AG08395 (cell line): ENCODE measurements at regions not wholly inside any gene's neighbourhood (a gene's known extent, or its start where the extent isn't known, plus 50 kb on each side); places are given as distances from the start of the nearest gene placed in this dataset.
"Not testable (repeated sequence)": the region's sequence is repeated elsewhere in the genome, so short reads cannot be mapped to it uniquely, and the experiment has no call there.

Experiments used
- DNase-seq: peaks from one replicate; pipeline ENCODE4 v3.0.0; 2012; ENCODE audit warnings: mixed read lengths, low spot score

DNA sequence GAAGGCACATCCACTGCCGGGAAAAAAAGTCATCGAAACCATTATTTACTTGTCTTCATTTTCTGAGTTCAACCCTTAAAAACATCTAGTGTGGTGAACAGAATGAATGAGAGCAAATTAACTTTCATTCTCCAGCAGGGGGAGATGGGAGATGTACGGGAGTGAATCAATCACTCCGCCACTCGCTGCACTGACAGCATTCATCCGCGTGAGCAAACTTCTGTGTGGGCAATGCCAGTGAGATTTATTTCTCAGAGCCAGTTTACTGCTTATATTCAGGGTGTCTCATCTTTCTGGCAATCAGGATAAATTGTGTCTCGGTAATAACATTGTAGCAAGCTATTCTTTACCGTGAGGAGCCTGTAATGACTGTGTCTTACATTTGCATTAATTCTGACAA, 463.6 kb upstream of the MIS18BP1 start:
- no peak for DNase-seq

DNA sequence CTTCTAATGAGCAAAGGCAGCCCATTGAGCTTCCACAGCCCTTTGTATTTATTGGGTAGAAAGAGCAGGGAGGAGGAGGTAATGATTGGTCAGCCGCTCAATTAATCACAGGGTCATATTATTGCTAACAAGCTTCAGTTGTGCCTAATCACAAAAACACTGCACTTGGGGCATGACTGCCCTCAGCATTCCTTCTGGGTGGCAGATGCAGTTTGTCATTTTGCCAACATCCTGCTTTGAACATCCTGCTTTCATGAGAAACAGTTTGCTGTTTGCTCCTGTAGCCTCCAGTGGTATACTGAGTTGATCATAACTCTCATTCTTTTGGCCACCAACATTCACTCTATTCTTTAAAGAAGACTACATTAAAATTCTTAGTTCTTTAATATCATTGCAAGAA, 462.9 kb upstream of the MIS18BP1 start:
- no peak for DNase-seq

DNA sequence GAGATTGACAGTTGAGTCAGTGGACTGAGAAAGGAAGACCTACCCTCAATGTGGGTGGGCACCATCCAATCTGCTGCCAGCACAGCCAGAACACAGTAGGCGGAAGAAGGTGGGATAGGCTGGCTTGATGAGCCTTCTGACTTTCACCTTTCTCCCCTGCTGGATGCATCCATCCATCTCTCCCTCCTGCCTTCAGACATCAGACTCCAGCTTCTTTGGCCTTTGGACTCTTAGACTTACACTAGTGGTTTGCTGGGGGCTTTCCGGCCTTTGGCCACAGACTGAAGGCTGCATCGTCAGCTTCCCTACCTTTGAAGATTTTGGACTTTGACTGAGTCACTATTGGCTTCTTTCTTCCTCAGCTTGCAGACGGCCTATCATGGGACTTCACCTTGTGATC, 456.5 kb upstream of the MIS18BP1 start:
- no peak for DNase-seq

DNA sequence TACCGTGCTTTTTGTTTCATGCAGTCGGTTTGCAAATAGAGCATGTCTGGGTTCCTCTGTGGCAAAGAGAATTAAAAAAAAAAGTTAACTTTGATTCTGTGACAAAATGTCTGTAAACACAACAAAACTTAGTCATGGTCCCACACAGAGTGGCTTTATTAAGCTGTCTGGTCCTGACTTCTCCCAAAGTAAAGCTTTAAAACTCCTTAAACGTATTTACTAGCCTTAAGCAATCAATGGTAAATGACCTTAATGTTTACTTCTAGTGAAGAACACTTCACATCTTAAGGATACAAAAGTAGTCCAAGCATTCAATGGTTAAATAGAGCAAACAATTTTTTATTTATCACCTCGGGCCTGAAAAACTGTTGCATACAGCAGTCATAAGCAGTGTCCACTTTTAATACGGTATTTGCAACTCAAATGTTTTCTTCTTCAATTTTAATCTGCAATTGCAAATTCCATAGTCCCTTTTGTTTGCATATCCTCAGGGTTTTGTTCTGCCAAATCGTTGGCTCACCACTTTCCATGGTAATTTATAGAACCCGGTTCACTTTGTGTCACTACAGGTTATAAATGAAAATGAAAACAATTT, 453.0 kb upstream of the MIS18BP1 start:
- DNase-seq, result no peak

DNA sequence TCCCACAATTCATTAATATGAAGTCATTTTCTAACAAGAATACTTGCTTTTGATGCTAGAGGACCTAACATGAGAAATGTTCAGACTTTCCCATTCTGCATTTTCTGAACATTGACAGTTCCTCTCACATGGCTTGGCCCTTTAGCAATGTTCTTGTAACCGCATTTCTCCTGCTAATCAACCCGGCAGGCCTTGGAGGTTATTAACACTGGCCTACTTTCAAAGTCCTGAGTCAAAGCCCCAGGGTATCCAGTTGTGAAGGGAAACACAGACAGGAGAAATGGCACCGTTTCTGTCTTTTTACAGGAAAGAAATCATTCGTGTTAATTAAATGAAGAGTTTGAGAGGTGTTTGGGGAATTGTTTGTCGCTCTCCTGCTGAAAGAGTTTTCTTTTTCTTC, 446.5 kb upstream of the MIS18BP1 start:
- DNase-seq, result no peak

DNA sequence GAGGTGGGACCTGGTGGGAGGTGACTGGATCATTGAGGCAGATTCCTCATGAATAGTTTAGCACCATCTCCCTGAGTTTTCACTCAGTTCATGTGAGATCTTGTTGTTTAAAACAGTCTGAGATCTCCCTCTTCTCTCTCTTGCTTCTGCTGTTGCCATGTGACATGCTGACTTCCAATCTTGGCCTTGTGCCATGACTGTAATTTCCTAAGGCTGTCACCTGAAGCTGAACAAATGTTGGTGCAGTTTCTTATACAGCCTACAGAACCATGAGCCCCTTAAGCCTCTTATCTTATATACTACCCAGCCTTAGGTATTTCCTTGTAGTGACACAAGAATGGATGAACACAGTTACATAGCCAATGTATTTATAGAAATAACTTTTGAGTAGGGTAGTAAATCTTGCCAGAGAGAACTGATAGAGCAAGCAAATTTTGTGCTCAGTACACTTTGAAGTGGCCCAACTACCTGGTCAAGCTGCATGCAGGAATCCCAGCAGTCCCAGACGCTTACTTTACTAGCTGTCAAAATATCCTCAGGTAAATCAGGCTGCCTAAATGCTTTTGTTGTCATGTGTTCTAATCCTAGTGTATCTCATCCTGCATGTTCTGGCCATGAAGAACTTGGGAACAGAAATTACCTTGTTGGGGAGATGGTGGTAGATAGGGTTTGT, 445.6 kb upstream of the MIS18BP1 start:
- DNase-seq, result no peak

DNA sequence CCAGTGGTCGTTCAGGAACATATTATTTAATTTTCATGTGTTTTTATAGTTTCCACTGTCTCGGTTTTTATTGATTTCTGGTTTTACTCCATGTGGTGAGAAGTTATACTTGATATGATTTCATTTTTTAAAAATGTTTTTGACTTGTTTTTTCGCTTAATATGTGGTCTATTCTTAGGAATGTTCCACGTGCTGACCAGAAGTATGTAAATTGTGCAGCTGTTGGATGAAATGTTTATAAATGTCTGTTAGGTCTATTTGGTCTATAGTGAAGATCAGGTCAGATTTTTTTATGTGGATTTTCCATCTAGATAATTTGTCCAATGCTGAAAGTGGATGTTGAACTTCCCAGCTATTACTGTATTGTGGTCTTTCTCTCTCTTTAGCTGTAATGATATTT, 433.8 kb upstream of the MIS18BP1 start:
- DNase-seq, result no peak

DNA sequence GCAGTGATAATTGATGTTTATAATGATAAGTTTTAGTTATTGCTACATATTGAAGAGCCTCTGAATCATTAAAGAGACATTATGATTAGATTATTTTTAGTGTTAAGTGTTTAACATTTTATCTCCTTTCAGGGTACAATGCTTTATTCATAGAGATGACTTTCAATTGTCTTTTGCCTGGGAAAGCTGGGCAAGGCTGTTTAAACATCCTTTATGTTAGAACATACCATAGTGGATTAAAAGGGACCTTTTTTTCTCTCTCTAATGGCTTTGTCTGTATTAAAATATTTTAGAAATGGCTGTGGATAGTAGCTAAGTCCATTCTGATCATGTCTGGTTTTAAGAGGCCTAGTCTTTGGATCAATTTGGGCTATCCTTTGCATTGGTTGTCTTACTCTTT, 427.5 kb upstream of the MIS18BP1 start:
- DNase-seq, result no peak

DNA sequence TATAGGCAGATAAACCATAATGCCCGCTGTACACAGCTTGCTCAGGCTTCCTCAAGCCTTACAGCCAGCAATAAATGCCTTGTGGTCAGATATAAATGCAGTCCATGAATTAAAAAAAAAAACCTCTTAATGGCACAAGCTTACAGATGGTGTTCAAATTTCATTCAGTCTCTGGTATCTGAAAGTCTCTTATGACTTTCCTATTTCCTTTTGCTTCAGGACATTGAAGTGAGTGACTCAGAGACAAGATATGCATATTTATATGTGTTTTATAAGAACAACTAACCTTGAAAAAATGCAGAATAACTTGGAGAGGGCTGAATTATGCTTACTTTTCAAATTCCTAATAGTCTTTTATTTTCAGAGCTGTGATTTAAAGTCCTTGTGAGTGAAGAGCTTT, 426.9 kb upstream of the MIS18BP1 start:
- DNase-seq, result no peak

DNA sequence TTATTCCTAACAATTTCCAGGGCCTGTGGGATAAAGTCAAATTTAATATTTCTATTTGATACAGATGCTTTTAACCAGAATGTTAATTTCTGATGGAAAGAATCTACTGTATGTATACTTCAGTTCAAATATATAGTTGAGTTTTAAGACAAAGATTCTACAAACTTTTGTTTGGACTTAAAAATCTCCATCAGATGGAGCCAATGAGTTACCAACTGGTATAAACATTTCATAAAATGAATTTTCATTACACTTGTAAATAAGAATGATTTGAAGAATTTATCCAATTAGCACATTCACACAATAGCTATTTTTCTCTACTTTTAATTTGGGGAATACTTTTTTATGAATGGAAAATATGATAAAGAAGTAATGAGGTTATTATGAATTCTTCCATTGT, 425.2 kb upstream of the MIS18BP1 start:
- DNase-seq, result no peak

DNA sequence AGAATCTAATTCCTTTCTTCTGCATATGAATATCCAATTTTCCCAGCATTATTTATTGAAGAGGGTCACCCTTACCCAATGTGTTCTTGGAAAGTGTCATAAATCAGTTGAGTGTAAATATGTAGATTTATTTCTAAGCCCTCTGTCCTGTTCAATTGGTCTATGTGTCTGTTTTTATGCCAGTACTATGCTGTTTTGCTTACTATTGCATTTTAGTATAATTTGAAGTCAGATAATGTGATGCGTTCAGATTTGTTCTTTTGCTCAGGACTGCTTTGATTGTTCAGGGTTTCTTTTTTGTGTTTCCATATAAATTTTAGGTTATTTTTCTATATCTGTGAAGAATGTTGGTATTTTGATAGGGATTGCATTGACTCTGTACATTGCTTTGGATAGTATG, 420.4 kb upstream of the MIS18BP1 start:
- no peak for DNase-seq

DNA sequence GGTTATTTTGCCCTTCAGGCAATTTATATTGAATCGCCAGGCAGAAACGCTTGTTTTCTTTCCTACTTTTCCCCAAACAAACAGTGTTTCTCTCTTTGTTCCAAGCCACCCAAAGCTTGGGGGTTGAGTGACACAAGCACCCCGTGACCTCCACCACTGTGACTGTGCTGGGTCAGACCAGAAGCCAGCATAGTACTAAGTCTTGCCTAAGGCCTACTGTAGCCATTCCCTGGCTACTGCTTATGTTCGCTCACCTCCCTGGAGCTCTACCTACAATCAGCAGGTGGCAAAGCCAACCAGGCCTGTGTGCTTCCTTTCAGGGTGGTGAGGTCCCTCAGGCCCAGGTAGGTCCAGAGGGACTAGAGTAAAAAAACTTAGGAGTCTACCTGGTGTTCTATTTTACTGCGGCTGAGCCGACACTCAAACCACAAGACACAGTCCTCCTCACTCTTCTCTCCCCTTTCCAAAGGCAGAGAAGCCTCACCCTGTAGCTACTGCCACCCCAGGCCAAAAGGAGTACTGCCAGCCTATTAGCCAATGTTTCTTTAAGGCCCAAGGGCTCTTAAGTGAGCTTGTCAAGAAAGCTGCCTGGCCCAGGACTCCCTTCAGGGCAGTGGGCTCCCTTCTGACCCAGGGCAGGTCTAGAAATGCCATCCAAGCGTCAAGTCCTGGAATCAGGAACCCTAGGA, 411.8 kb upstream of the MIS18BP1 start:
- DNase-seq, result no peak

DNA sequence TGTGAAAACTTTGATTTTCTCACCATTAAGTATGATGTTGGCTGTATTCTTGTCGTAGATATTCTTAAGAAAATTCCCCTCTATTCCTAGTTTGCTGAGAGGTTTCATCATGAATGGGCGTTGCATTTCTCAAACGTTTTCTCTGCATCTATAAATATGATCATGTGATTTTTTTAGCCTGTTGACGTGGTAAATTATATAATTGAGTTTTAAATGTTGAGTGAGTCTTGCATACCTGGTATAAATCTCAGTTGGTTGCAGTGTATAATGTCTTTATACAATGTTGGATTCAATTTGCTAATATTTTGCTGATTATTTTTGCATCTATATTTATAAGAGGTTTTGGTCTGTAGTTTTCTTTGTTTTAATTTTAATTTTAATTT, 405.9 kb upstream of the MIS18BP1 start:
- no peak for DNase-seq

DNA sequence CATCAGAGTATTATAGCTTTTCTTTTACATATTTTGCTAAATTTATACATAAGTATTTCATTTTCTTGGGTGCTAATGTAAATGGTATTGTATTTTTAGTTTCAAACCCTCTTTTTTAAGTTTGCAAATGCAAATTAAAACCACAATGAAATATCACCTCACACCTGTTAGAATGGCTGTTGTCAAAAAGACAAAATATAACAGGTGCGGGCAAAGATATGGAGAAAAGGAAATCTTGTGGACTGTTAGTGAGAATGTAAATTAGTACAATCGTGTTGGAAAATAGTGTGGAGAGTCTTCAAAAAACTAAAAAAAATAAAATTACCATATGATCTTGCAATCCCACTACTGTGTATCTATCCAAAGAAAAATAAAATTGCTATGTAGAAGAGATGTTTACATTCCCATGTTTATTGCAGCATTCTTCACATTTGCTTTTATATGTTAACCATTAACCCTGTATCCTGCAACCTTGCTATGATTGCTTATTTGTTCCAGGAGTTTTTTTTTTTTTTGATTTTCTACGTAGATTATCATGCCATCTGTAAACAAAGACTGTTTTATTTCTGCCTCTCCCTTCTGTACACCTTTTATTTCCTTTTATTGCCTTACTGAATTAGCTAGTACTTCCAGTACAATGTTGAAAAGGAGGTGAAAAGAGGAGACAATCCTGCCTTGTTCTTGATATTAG, 405.4 kb upstream of the MIS18BP1 start:
- DNase-seq, result no peak

DNA sequence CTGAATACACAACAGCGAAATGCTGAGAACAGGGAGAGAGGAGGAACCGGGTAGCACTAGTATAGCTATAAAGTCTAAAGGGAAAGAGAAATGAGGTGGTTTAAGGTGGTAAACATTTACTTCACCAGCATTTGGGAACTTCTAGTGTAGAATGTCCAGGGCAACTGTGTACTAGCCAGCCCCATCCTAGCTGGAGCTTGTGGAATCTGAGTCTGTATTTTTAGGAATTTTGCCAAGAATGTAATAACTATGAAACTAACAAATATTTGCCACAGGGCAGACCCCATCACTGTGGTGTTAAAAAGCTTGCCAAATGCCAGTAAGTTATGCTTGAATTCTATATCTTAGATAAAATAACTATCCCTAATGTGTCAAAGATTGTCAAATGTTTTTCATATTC, 398.9 kb upstream of the MIS18BP1 start:
- no peak for DNase-seq

DNA sequence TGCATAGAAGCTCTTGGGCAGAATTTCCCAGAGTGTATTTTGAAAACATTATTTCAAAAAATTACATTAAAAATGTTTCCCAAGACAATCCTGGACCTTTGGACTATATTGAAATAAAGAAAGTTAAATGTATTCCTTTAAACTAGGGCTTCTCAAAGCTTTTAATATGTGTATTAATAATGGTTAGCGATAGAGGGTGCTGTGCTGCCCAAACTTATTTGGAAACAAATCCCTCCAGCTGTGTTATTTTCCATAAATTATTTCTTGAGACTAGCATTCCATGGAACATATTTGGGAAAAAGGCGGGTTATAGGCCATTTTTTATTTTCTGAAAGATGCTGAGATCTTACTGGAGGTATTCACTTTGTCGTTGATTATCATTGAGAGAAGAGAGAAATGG, 397.8 kb upstream of the MIS18BP1 start:
- no peak for DNase-seq

DNA sequence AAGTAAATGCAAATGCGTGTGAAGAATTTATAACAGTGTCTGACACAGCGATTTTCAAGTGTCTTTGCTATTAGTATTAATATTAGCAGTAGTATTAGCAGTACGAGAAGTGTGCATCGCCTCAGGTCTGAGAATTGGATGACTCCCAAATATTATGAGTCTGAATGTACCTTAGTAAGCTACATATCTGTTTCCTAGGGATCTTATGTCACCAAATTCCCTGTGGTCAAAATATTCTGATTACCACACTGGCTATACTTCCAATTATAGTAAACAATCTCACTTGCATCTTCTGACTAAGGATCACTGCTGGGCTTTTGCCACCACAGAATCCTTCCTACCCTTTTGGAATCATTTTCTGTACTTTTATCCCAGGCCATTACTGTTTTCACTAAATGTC, 396.0 kb upstream of the MIS18BP1 start:
- DNase-seq, result no peak

DNA sequence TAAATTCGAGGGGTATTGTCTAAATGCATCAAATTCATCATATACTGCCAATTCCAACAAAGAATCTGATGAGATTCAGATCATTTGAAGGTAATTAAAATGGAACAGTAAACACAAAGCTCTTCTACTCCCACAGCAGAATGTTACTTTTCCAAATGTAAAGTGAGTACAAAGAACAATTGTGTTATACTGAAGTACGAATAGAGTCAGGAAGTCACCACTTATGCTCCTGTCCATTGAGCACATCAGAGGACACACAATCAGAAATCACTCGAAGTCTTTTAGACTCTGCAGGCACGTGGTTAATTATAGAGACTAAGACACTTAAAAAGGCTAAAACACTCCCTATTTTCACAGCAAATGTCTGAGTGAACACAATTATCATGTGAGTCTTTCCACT, 388.5 kb upstream of the MIS18BP1 start:
- DNase-seq, result no peak

DNA sequence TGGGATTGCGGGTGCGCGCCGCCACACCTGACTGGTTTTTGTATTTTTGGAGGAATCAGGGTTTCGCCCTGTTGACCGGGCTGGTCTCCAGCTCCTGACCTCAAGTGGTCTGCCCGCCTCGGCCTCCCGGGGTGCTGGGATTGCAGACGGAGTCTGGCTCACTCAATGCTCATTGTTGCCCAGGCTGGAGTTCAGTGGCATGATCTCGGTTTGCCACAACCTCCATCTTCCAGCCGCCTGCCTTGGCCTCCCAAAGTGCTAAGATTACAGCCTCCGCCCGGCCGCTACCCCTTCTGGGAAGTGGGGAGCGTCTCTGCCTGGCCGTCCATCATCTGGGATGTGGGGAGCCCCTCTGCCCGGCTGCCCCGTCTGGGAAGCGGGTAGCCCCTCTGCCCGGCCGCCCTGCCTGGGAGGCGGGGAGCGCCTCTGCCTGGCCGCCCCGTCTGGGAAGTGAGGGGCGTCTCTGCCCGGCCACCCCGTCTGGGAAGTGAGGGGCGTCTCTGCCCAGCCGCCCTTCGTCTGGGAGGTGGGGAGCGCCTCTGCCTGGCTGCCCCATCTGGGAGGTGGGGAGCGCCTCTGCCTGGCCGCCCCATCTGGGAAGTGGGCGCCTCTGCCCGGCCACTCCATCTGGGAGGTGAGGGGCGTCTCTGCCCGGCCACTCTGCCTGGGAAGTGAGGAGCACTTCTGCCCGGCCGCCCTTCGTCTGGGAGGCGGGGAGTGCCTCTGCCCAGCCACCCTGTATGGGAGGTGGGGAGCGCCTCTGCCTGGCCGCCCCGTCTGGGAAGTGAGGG, 381.8 kb upstream of the MIS18BP1 start:
- not testable (repeated sequence) for DNase-seq

DNA sequence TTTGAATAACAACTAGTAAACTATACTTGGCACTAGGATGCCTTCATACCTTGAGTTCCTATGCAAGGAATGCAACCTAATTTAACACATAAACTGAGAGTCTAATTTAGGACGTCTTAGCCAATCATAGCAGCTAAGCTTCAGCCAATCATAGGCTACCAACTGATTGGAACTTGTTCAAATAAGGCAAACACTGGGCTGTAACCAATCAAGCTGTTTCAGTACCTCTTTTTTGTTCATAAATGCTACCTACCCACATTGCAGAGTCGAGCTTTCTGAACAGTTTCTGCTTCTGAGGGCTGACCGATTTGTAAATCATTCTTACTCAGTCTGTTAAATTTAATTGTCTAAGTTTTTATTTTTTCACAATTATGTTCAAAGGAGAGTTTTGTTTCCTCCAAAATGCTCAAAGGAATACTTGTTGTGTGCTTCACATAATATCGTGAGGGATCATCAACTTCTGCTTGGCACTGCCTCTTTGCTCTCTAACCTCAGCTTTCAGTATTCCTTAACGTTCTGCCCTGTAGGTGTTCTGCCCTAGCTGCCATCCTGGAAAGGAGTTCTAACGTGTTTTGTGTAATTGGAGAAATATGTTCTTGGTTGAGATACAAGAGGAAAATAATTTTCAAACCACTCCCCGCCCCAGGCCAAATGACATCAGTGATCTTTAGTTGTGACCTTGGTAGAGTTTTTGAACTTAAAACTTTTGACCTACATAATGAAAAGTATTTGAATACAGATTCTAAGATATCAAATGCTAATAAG, 380.4 kb upstream of the MIS18BP1 start:
- no peak for DNase-seq

DNA sequence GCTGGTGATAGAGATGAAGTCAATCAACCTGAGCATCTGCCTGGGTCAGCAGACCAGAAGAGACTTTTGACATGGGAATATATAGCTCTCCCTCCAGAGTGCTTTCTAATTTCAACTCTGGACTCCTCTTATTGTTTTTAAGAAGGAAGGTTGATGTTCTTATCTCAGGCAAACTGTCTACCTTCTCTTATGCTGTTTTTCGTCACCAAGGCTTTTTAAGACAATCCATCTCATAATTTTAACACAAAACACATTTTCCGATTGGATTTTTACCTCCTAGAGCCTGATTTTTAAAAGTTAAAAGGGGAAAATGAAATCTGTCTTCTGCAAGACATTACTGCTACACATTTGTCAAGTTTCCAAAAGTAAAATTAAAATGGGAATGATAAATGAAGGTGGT, 368.7 kb upstream of the MIS18BP1 start:
- no peak for DNase-seq

DNA sequence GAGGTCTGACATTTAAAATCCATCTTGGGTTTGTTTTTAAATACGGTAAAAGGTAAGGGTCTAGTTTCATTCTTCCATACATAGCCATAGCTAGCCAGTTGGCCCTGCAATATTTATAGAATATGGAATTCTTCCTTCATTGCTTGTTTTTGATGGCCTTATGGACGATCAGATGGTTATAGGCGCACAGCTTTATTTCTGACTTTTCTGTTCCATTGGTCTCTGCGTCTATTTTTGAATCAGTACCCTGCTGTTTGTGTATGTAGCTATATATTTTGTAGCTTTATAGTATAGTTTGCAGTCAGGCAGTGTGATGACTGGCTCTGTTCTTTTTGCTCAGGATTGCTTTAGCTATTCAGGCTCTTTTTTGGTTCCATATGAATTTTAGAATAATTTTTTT, 366.8 kb upstream of the MIS18BP1 start:
- no peak for DNase-seq
